GM12891 (cell line): ENCODE measurements at regions not wholly inside any gene's neighbourhood (a gene's known extent, or its start where the extent isn't known, plus 50 kb on each side); places are given as distances from the start of the nearest gene placed in this dataset.

Experiments
- POLR2A ChIP-seq: IDR thresholded peaks from 2 replicates; pipeline ENCODE4 v1.6.1; 2011; ENCODE audit warnings: low read depth, low read length, control low read depth
- POLR2AphosphoS5 ChIP-seq: IDR thresholded peaks from 2 replicates; pipeline ENCODE4 v1.6.1; 2011; ENCODE audit warnings: low read depth, low read length, control low read depth
- POU2F2 ChIP-seq: IDR thresholded peaks from 2 replicates; pipeline ENCODE4 v1.6.1; 2011; ENCODE audit warnings: low read depth, mild to moderate bottlenecking, control low read depth, low read length, moderate library complexity
- TAF1 ChIP-seq: IDR thresholded peaks from 2 replicates; pipeline ENCODE4 v1.6.1; 2011; ENCODE audit warnings: low read depth, low read length, control low read depth

- TF ChIP-seq TAF1 (no peak), POU2F2 (no peak), POLR2A (no peak), POLR2AphosphoS5 (no peak)
Observed at GRCh38 chr13:22425087-22425486, 754.2 kb downstream of the FGF9 start.
